Right lobe of liver (tissue), 4 donors: ENCODE measurements at regions not wholly inside any gene's neighbourhood (a gene's known extent, or its start where the extent isn't known, plus 50 kb on each side); places are given as distances from the start of the nearest gene placed in this dataset.
"Not testable (repeated sequence)": the region's sequence is repeated elsewhere in the genome, so short reads cannot be mapped to it uniquely, and the experiment has no call there.

Experiments
- POLR2A ChIP-seq: fragments of 450-650 bp; IDR thresholded peaks from one replicate; pipeline ENCODE4 v1.6.1; 2017; ENCODE audit warnings: antibody characterized with exemption, mild to moderate bottlenecking
- TF ChIP-seq, protein P1 (sequence below), 4 donors: fragments of 200-600 bp in 3 of 4; fragments of 450-650 bp in 1 of 4; IDR thresholded peaks; one replicate each; pipeline versions ENCODE4 v1.5.1 to v1.8.0; 2016 to 2022; ENCODE audit warnings: antibody characterized with exemption in 4 of 4, mild to moderate bottlenecking in 2 of 4
- donor health status: DM: no; HTN: no; CAD: no.
- donor health status: DM: no; HTN: no; CAD: no.
- donor health status: DM: no; HTN: yes; CAD: no.

DNA sequence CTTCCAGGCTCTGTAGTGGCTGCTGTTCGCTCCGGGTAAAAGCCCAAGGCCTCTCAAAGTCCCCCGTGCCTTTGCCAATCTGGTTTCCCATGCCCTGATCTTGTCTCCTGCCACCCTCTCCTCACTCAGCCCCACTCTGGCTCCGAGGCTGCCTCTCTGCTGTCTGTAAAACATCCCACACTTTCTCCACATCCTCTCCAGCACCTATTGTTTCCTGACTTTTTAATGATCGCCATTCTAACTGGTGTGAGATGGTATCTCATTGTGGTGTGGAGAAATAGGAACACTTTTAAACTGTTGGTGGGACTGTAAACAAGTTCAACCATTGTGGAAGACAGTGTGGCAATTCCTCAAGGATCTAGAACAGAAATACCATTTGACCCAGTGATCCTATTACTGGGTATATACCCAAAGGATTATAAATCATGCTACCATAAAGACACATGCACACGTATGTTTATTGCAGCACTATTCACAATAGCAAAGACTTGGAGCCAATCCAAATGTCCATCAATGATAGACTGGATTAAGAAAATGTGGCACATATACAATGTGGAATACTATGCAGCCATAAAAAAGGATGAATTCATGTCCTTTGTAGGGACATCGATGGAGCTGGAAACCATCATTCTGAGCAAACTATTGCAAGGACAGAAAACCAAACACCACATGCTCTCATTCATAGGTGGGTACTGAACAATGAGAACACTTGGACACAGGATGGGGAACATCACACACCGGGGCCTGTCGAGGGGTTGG is 112.9 kb downstream of the VEGFA start:
- TF ChIP-seq POLR2A, result not testable (repeated sequence)
- TF ChIP-seq, protein P1, sequence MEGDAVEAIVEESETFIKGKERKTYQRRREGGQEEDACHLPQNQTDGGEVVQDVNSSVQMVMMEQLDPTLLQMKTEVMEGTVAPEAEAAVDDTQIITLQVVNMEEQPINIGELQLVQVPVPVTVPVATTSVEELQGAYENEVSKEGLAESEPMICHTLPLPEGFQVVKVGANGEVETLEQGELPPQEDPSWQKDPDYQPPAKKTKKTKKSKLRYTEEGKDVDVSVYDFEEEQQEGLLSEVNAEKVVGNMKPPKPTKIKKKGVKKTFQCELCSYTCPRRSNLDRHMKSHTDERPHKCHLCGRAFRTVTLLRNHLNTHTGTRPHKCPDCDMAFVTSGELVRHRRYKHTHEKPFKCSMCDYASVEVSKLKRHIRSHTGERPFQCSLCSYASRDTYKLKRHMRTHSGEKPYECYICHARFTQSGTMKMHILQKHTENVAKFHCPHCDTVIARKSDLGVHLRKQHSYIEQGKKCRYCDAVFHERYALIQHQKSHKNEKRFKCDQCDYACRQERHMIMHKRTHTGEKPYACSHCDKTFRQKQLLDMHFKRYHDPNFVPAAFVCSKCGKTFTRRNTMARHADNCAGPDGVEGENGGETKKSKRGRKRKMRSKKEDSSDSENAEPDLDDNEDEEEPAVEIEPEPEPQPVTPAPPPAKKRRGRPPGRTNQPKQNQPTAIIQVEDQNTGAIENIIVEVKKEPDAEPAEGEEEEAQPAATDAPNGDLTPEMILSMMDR (IDR thresholded peaks at IDR 0.05), result not testable (repeated sequence)
